Osteocyte (in vitro differentiated cells): ENCODE measurements at regions not wholly inside any gene's neighbourhood (a gene's known extent, or its start where the extent isn't known, plus 50 kb on each side); places are given as distances from the start of the nearest gene placed in this dataset.

ENCODE experiments used
- DNase-seq: peaks from one replicate; pipeline ENCODE4 v3.0.0; 2021; ENCODE audit warnings: mixed read lengths; ENCODE audit not compliant: unreplicated experiment; ENCODE audit errors: extremely low spot score
- H3K27ac Mint-ChIP-seq: one replicate; pipeline ENCODE4 v1.8.0; 2021; ENCODE audit warnings: mild to moderate bottlenecking, mixed read lengths; ENCODE audit not compliant: unreplicated experiment
- H3K27me3 Mint-ChIP-seq: one replicate; pipeline ENCODE4 v1.8.0; 2021; ENCODE audit warnings: mixed read lengths; ENCODE audit not compliant: unreplicated experiment
- H3K36me3 Mint-ChIP-seq: one replicate; pipeline ENCODE4 v1.8.0; 2021; ENCODE audit warnings: mixed read lengths; ENCODE audit not compliant: unreplicated experiment
- H3K4me1 Mint-ChIP-seq: one replicate; pipeline ENCODE4 v1.8.0; 2021; ENCODE audit warnings: mixed read lengths; ENCODE audit not compliant: unreplicated experiment
- H3K4me3 Mint-ChIP-seq: one replicate; pipeline ENCODE4 v1.8.0; 2021; ENCODE audit warnings: mild to moderate bottlenecking, moderate library complexity, mixed read lengths; ENCODE audit not compliant: unreplicated experiment
- H3K9me3 Mint-ChIP-seq: one replicate; pipeline ENCODE4 v1.8.0; 2021; ENCODE audit warnings: mixed read lengths; ENCODE audit not compliant: unreplicated experiment
- CTCF ChIP-seq: fragments of 200-600 bp; sonication (generic); IDR thresholded peaks from 2 replicates; pipeline ENCODE4 v1.5.0; 2021; ENCODE audit warnings: antibody characterized with exemption, mild to moderate bottlenecking, moderate library complexity

DNA sequence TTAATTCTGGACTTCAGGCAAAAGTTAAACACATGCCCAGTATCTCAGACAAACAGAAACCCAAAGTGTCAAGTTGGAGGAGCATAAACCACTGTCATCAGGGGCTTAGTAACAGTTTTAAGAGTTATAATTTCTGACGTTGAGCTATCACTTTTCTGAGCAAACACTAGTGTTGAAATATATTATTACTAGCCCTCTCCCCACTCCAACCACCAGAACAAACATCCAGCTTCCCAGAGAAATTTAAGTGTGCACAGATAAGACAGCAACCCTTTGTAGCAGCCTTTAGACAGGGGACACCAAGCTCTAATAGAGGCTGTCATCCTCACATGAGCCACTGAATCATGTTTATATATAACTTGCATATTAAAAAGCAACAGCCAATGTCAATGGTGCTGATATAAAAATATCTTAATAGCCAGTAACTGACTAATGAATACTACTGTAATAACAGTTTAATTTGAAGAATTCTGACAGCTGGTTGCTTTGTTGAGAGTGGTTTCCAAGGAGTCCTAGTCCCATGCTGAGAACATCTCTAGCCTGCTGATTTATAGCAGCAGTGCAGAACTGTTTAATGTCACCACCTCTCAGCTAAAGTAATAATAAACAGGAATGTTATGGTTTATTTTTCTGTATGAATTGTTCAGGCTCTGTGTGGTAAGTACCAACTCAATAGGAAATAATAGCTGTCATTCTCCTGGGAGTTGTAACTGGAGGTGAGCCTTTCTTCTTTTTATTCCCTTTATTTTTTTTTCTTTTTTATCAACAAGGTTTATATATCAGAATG is 528.7 kb upstream of the ZNF608 start:
- Mint-ChIP-seq H3K27me3 (no peaks in the 10 kb centered on the region), H3K9me3 (peaks cover 4% of the 10 kb centered on the region), H3K27ac (peak overlapping the region; percentile 15), H3K36me3 (no peaks in the 10 kb centered on the region), H3K4me3 (no peak overlapping the region), H3K4me1 (peaks cover 52% of the 10 kb centered on the region)
- DNase-seq = no peak
- no peak for TF ChIP-seq CTCF

- Mint-ChIP-seq H3K36me3 (no peaks in the 10 kb centered on the region), H3K27me3 (no peaks in the 10 kb centered on the region), H3K27ac (no peak overlapping the region), H3K4me1 (peaks cover 47% of the 10 kb centered on the region), H3K9me3 (peaks cover 4% of the 10 kb centered on the region), H3K4me3 (no peak overlapping the region)
- DNase-seq = no peak
- no peak for TF ChIP-seq CTCF
Observed at GRCh38 chr5:125275725-125276090, 529.3 kb upstream of the ZNF608 start.

GRCh38 chr5:125276096-125276495 is 529.7 kb upstream of the ZNF608 start:
- Mint-ChIP-seq H3K4me1 (peaks cover 43% of the 10 kb centered on the region), H3K36me3 (no peaks in the 10 kb centered on the region), H3K4me3 (no peak overlapping the region), H3K9me3 (peaks cover 4% of the 10 kb centered on the region), H3K27me3 (no peaks in the 10 kb centered on the region), H3K27ac (no peak overlapping the region)
- TF ChIP-seq CTCF = no peak
- no peak for DNase-seq

DNA sequence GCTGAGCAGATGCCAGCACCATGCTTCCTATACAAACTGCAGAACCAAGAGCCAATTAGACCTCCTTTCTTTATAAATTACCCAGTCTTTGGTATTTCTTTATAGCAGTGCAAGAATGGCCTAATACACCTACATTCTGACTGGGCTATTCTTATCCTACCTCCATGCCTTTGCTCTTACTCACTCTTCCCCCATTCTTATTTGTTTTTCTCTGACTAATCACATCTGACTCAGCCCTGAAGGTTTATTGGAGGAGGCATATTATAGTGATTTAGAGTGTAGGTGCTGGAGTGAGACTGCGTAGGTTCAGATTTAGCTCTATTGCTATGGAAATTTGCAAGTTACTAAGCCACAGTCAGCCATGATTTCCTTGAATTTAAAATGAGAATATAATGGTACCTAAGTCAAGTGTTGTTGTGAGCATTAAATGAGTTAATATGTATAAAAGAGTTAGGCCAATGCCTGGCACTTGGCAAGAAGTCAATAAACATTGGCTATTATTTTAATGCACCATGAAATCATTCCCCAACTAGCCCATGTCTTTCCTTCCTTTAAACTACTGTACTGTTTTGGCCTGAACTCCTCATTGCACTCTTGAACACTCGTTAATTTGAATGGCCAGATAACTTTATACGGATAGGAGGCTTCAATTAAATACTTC is 531.2 kb upstream of the ZNF608 start:
- no peak for TF ChIP-seq CTCF
- Mint-ChIP-seq H3K9me3 (peaks cover 4% of the 10 kb centered on the region), H3K36me3 (no peaks in the 10 kb centered on the region)

DNA sequence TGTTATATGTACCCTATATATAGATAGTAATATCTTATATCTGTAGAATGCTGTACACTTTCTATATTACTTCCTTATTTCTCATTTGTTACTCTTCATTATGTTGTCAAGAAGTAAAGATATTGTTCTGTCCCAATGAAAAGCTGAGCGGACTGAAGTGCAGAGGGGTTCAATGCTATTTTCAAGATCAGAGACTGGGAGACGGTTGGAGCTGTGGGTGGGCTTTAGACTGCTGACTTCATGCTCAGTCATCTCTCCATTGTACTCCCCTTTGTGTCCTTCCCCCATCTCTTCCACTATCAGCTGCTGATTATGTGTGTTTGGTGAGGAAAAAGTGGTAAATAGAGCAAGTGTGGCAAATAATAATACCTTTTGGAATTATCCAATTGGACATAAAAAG is 532.3 kb upstream of the ZNF608 start:
- no peak for DNase-seq
- Mint-ChIP-seq H3K4me3 (no peak overlapping the region), H3K27me3 (no peaks in the 10 kb centered on the region), H3K27ac (no peak overlapping the region), H3K4me1 (peaks cover 52% of the 10 kb centered on the region), H3K9me3 (peaks cover 4% of the 10 kb centered on the region), H3K36me3 (no peaks in the 10 kb centered on the region)
- no peak for TF ChIP-seq CTCF

More for the DNA sequence above, 531.2 kb upstream of the ZNF608 start:
- peaks cover 41% of the 10 kb centered on the region for H3K4me1 Mint-ChIP-seq
- H3K27ac Mint-ChIP-seq = no peak overlapping the region
- H3K4me3 Mint-ChIP-seq = no peak overlapping the region
- no peak for DNase-seq
- H3K27me3 Mint-ChIP-seq = no peaks in the 10 kb centered on the region
